IMR-90 (cell line): ENCODE measurements at regions not wholly inside any gene's neighbourhood (a gene's known extent, or its start where the extent isn't known, plus 50 kb on each side); places are given as distances from the start of the nearest gene placed in this dataset.

Source experiments
- ATAC-seq: fragments of 200-7000 bp; cut with Tn5 transposase; 2 replicates; pipeline ENCODE4 v1.9.1; 2020; ENCODE audit warnings: low read depth, mild to moderate bottlenecking, moderate library complexity
- BruUV-seq: library from RNA; stranded (reverse); fragments of 400-500 nt; replicated peaks from 2 replicates; lab custom pipeline; 2021; lab: Mats Ljungman, UMichigan
- CTCF ChIA-PET: fragments of 300-600 bp; formaldehyde crosslinking; extraction: SDS; loops from one replicate; lab custom pipeline; 2021; ENCODE audit warnings: antibody characterized with exemption; lab: Yijun Ruan, JAX
- POLR2A ChIA-PET: fragments of 300-600 bp; sonication (Branson Sonifier 250); formaldehyde crosslinking; loops from one replicate; lab custom pipeline; 2022; ENCODE audit warnings: antibody characterized with exemption; ENCODE audit not compliant: unreplicated experiment; lab: Charles Lee
- DNase-seq: peaks from one replicate; pipeline ENCODE4 v3.0.0; 2013
- H2AFZ ChIP-seq: replicated peaks from 2 replicates; pipeline ENCODE3; 2013; ENCODE audit warnings: low read length, mild to moderate bottlenecking; ENCODE audit not compliant: poor library complexity
- H2AK5ac ChIP-seq: 2 replicates; pipeline ENCODE4 v1.6.1; 2013; ENCODE audit warnings: low read depth, low read length, inconsistent platforms
- H2AK9ac ChIP-seq: replicated peaks from 2 replicates; pipeline ENCODE3; 2013; ENCODE audit warnings: mild to moderate bottlenecking, low read depth, low read length, moderate library complexity; ENCODE audit not compliant: poor library complexity
- H2BK120ac ChIP-seq: 2 replicates; pipeline ENCODE4 v1.6.1; 2013; ENCODE audit warnings: low read depth, low read length, inconsistent platforms
- H2BK15ac ChIP-seq: 3 replicates; pipeline ENCODE4 v1.6.1; 2013; ENCODE audit warnings: low read depth, low read length, inconsistent platforms
- H2BK20ac ChIP-seq: 2 replicates; pipeline ENCODE4 v1.6.1; 2013; ENCODE audit warnings: low read depth, mild to moderate bottlenecking, inconsistent platforms, low read length, moderate library complexity
- H2BK5ac ChIP-seq: 2 replicates; pipeline ENCODE4 v1.6.1; 2013; ENCODE audit warnings: mild to moderate bottlenecking, low read depth, low read length, inconsistent platforms; ENCODE audit not compliant: poor library complexity, severe bottlenecking
- H3K14ac ChIP-seq: replicated peaks from 2 replicates; pipeline ENCODE4 v1.6.1; 2013; ENCODE audit warnings: low read depth, low read length, inconsistent platforms
- H3K18ac ChIP-seq: 2 replicates; pipeline ENCODE4 v1.6.1; 2013; ENCODE audit warnings: low read depth, low read length, control low read depth
- H3K23ac ChIP-seq: 2 replicates; pipeline ENCODE4 v1.6.1; 2013; ENCODE audit warnings: low read depth, low read length, inconsistent platforms
- H3K27ac ChIP-seq: 2 replicates; pipeline ENCODE4 v1.5.1; 2013; ENCODE audit warnings: mild to moderate bottlenecking, control low read depth, low read length; ENCODE audit not compliant: insufficient read depth
- H3K27me3 ChIP-seq: 2 replicates; pipeline ENCODE4 v1.6.1; 2013; ENCODE audit warnings: low read length; ENCODE audit not compliant: control insufficient read depth, insufficient read depth
- H3K36me3 ChIP-seq: 2 replicates; pipeline ENCODE4 v1.6.1; 2013; ENCODE audit warnings: low read length, mixed read lengths; ENCODE audit not compliant: control insufficient read depth, insufficient read depth
- H3K4ac ChIP-seq: 2 replicates; pipeline ENCODE4 v1.6.1; 2013; ENCODE audit warnings: low read depth, low read length, inconsistent platforms
- H3K4me1 ChIP-seq: 2 replicates; pipeline ENCODE4 v1.6.1; 2013; ENCODE audit warnings: low read length, mixed read lengths; ENCODE audit not compliant: control insufficient read depth, insufficient read depth
- H3K4me2 ChIP-seq: 2 replicates; pipeline ENCODE4 v1.6.1; 2013; ENCODE audit warnings: low read depth, mild to moderate bottlenecking, control low read depth, low read length, moderate library complexity
- H3K4me3 ChIP-seq: 2 replicates; pipeline ENCODE4 v1.5.1; 2013; ENCODE audit warnings: low read depth, mild to moderate bottlenecking, control low read depth, low read length, moderate library complexity; ENCODE audit not compliant: insufficient read depth
- H3K56ac ChIP-seq: 2 replicates; pipeline ENCODE4 v1.6.1; 2013; ENCODE audit warnings: low read length, inconsistent platforms; ENCODE audit not compliant: insufficient read depth; ENCODE audit errors: extremely low read depth
- H3K79me1 ChIP-seq, 2 experiments: 2 replicates each; pipeline ENCODE4 v1.6.1; 2013; ENCODE audit warnings: low read length in 2 of 2, inconsistent platforms in 1 of 2, low read depth in 1 of 2
- H3K9ac ChIP-seq: 2 replicates; pipeline ENCODE4 v1.6.1; 2013; ENCODE audit warnings: low read depth, low read length, control low read depth
- H3K9me1 ChIP-seq: 2 replicates; pipeline ENCODE4 v1.6.1; 2013; ENCODE audit warnings: low read length, inconsistent platforms; ENCODE audit not compliant: insufficient read depth
- H3K9me3 ChIP-seq: 2 replicates; pipeline ENCODE4 v1.6.1; 2013; ENCODE audit warnings: low read length; ENCODE audit not compliant: control insufficient read depth, insufficient read depth
- H4K20me1 ChIP-seq: 2 replicates; pipeline ENCODE4 v1.6.1; 2013; ENCODE audit warnings: low read length, inconsistent platforms; ENCODE audit not compliant: insufficient read depth
- H4K5ac ChIP-seq: 2 replicates; pipeline ENCODE4 v1.6.1; 2013; ENCODE audit warnings: mild to moderate bottlenecking, low read depth, low read length, control low read depth
- H4K8ac ChIP-seq, 2 experiments: 2 replicates each; pipeline ENCODE4 v1.6.1; 2013; ENCODE audit warnings: low read depth in 2 of 2, low read length in 2 of 2, control low read depth in 1 of 2, inconsistent platforms in 1 of 2
- H4K91ac ChIP-seq: 2 replicates; pipeline ENCODE4 v1.6.1; 2013; ENCODE audit warnings: low read depth, low read length, inconsistent platforms; ENCODE audit not compliant: insufficient read depth
- CEBPB ChIP-seq: IDR thresholded peaks from 2 replicates; pipeline ENCODE4 v1.6.1; 2012; ENCODE audit warnings: low read depth, low read length, improper control_type of control experiment
- CHD1 ChIP-seq: IDR thresholded peaks from 2 replicates; pipeline ENCODE4 v1.6.1; 2012; ENCODE audit warnings: low read depth, low read length, improper control_type of control experiment
- CTCF ChIP-seq: conservative IDR thresholded peaks from 2 replicates; pipeline ENCODE4 v1.5.1; 2012; ENCODE audit warnings: mild to moderate bottlenecking, low read depth, low read length, improper control_type of control experiment
- ELK1 ChIP-seq: fragments of 150-350 bp; IDR thresholded peaks from 2 replicates; pipeline ENCODE4 v1.6.1; 2016; ENCODE audit warnings: low read depth, mild to moderate bottlenecking, low read length, moderate library complexity, borderline replicate concordance
- FOS ChIP-seq: fragments of 150-350 bp; IDR thresholded peaks from 2 replicates; pipeline ENCODE4 v1.6.1; 2016; ENCODE audit warnings: low read depth, low read length
- MAFK ChIP-seq: IDR thresholded peaks from 2 replicates; pipeline ENCODE4 v1.6.1; 2012; ENCODE audit warnings: low read depth, low read length, improper control_type of control experiment
- MAZ ChIP-seq: IDR thresholded peaks from 2 replicates; pipeline ENCODE4 v1.6.1; 2012; ENCODE audit warnings: low read depth, mild to moderate bottlenecking, low read length, improper control_type of control experiment, moderate library complexity, borderline replicate concordance
- RFX5 ChIP-seq: IDR thresholded peaks from 2 replicates; pipeline ENCODE4 v1.8.0; 2012; ENCODE audit warnings: low read depth, mild to moderate bottlenecking, low read length, moderate library complexity
- SMC3 ChIP-seq: fragments of 150-350 bp; IDR thresholded peaks from 2 replicates; pipeline ENCODE4 v1.6.1; 2016; ENCODE audit warnings: low read depth, mild to moderate bottlenecking, antibody characterized with exemption, low read length, moderate library complexity
- WGBS, 2 experiments: methylation state at CpG; one replicate each; pipeline versions ENCODE4 v1.1.5 to v1.1.7; 2013; ENCODE audit warnings: missing lambda C conversion rate in 2 of 2; ENCODE audit not compliant: insufficient read length in 1 of 2; ENCODE audit errors: extremely low coverage in 2 of 2; 5-methylcytosine and 5-hydroxymethylcytosine counted together
- dilution Hi-C: fragments of 300-500 bp; cut with HindIII; formaldehyde crosslinking; loops from one replicate; pipeline ENCODE4 v1.14.3; 2018; ENCODE audit warnings: low sequenced_read_pairs; ENCODE audit not compliant: unreplicated experiment
- in situ Hi-C: fragments of 300-500 bp; cut with MboI; formaldehyde crosslinking; loops from 3 replicates; pipeline ENCODE4 v1.14.3; 2019; ENCODE audit warnings: low sequenced_read_pairs, inconsistent platforms, mixed read lengths
- intact Hi-C: fragments of 100-400 bp; cut with micrococcal nuclease; formaldehyde crosslinking; loops from 2 replicates; pipeline ENCODE4 v1.10.0; 2022

GRCh38 chr1:34696981-34697380, 57.9 kb upstream of the GJB5 start:
- Histone ChIP-seq H4K8ac (no peak overlapping the region), H3K4me1 (no peaks in the 10 kb centered on the region), H4K91ac (no peak overlapping the region), H3K18ac (no peak overlapping the region), H3K4me2 (no peak overlapping the region), H2BK15ac (no peak overlapping the region), H3K14ac (no peak overlapping the region), H4K5ac (no peak overlapping the region), H3K27me3 (no peaks in the 10 kb centered on the region), H3K9me3 (peaks cover 9% of the 10 kb centered on the region), H2BK20ac (no peak overlapping the region), H3K36me3 (no peaks in the 10 kb centered on the region), H2BK5ac (no peak overlapping the region), H3K23ac (no peak overlapping the region), H2AFZ (no peak overlapping the region), H3K4me3 (no peak overlapping the region), H3K4ac (no peak overlapping the region), H3K56ac (no peak overlapping the region), H2BK120ac (no peak overlapping the region), H2AK5ac (no peak overlapping the region), H3K9me1 (no peaks in the 10 kb centered on the region), H3K79me1 (no peaks in the 10 kb centered on the region), H3K9ac (no peak overlapping the region), H4K20me1 (no peaks in the 10 kb centered on the region), H2AK9ac (no peak overlapping the region), H3K27ac (no peak overlapping the region)
- ChIA-PET POLR2A (no interaction called here), CTCF (no interaction called here)
- ATAC-seq (no peak), DNase-seq (no peak)
- no TSS peak for BruUV-seq
- intact Hi-C loops (no loop called here), dilution Hi-C loops (no loop called here), in situ Hi-C loops (no loop called here)
- WGBS, 2 experiments, result 46% methylated on average over 3 of the region's 5 CpGs; no CpG with 5 or more reads in 1 of the 2 experiments
- no peak for TF ChIP-seq CTCF
- TF ChIP-seq ELK1, result no peak
- no peak for TF ChIP-seq CEBPB
- no peak for TF ChIP-seq RFX5
- TF ChIP-seq MAZ, result no peak
- TF ChIP-seq MAFK, result no peak
- TF ChIP-seq FOS, result no peak
- TF ChIP-seq SMC3, result no peak
- TF ChIP-seq CHD1, result no peak
